ENCODE measurements at regions not wholly inside any gene's neighbourhood (a gene's known extent, or its start where the extent isn't known, plus 50 kb on each side); places are given as distances from the start of the nearest gene placed in this dataset.

- H3K27ac Mint-ChIP-seq = no peak overlapping the region
- H3K36me3 Mint-ChIP-seq (ENCODE audit: low read depth) = no peaks in the 10 kb centered on the region
- H3K27me3 Mint-ChIP-seq = no peaks in the 10 kb centered on the region
- H3K4me3 Mint-ChIP-seq = no peak overlapping the region
- POLR2A ChIA-PET = no interaction called here
- CTCF ChIA-PET = no interaction called here
- no peak for TF ChIP-seq CTCF (IDR thresholded peaks at IDR 0.05)
- no peak for ATAC-seq (ENCODE audit: low read depth)
- H3K9me3 Mint-ChIP-seq = peaks cover 3% of the 10 kb centered on the region
- no peak for DNase-seq
- intact Hi-C loops (cut with micrococcal nuclease) = no loop called here
- H3K4me1 Mint-ChIP-seq = no peaks in the 10 kb centered on the region
These were observed 652.5 kb downstream of the C12orf50 start for GRCh38 chr12:87376722-87377121.

GRCh38 chr12:87369161-87369560, 660.0 kb downstream of the C12orf50 start:
- ATAC-seq (ENCODE audit: low read depth) (no peak), DNase-seq (no peak)
- ChIA-PET CTCF (no interaction called here), POLR2A (no interaction called here)
- Mint-ChIP-seq H3K36me3 (ENCODE audit: low read depth) (no peaks in the 10 kb centered on the region), H3K4me1 (no peaks in the 10 kb centered on the region), H3K27me3 (no peaks in the 10 kb centered on the region), H3K4me3 (no peak overlapping the region), H3K27ac (no peak overlapping the region), H3K9me3 (no peaks in the 10 kb centered on the region)
- no peak for TF ChIP-seq CTCF (IDR thresholded peaks at IDR 0.05)
- intact Hi-C loops (cut with micrococcal nuclease) = no loop called here

GRCh38 chr12:87368259-87368658, 660.9 kb downstream of the C12orf50 start:
- no peaks in the 10 kb centered on the region for H3K27me3 Mint-ChIP-seq
- ChIA-PET CTCF (no interaction called here), POLR2A (no interaction called here)
- H3K27ac Mint-ChIP-seq = no peak overlapping the region
- no peak for DNase-seq
- no peaks in the 10 kb centered on the region for H3K36me3 Mint-ChIP-seq (ENCODE audit: low read depth)
- H3K4me3 Mint-ChIP-seq = no peak overlapping the region
- no peaks in the 10 kb centered on the region for H3K4me1 Mint-ChIP-seq
- intact Hi-C loops (cut with micrococcal nuclease) = no loop called here
- H3K9me3 Mint-ChIP-seq = no peaks in the 10 kb centered on the region
- ATAC-seq (ENCODE audit: low read depth) = no peak
- TF ChIP-seq CTCF (IDR thresholded peaks at IDR 0.05) = no peak

- peaks cover 7% of the 10 kb centered on the region for H3K9me3 Mint-ChIP-seq
- ATAC-seq (ENCODE audit: low read depth) (no peak), DNase-seq (no peak)
- H3K4me1 Mint-ChIP-seq = no peaks in the 10 kb centered on the region
- intact Hi-C loops (cut with micrococcal nuclease) = no loop called here
- no peaks in the 10 kb centered on the region for H3K36me3 Mint-ChIP-seq (ENCODE audit: low read depth)
- ChIA-PET POLR2A (no interaction called here), CTCF (no interaction called here)
- no peak overlapping the region for H3K4me3 Mint-ChIP-seq
- no peaks in the 10 kb centered on the region for H3K27me3 Mint-ChIP-seq
- no peak overlapping the region for H3K27ac Mint-ChIP-seq
- no peak for TF ChIP-seq CTCF (IDR thresholded peaks at IDR 0.05)
These were observed 663.8 kb downstream of the C12orf50 start for GRCh38 chr12:87365423-87365822.

- no peak overlapping the region for H3K4me3 Mint-ChIP-seq
- intact Hi-C loops (cut with micrococcal nuclease) = no loop called here
- no peaks in the 10 kb centered on the region for H3K27me3 Mint-ChIP-seq
- peaks cover 7% of the 10 kb centered on the region for H3K9me3 Mint-ChIP-seq
- no peaks in the 10 kb centered on the region for H3K4me1 Mint-ChIP-seq
- no peak for TF ChIP-seq CTCF (IDR thresholded peaks at IDR 0.05)
- CTCF ChIA-PET = no interaction called here
- no peak overlapping the region for H3K27ac Mint-ChIP-seq
- H3K36me3 Mint-ChIP-seq (ENCODE audit: low read depth) = no peaks in the 10 kb centered on the region
- no peak for ATAC-seq (ENCODE audit: low read depth)
- POLR2A ChIA-PET = no interaction called here
- DNase-seq = no peak
These were observed 665.6 kb downstream of the C12orf50 start for GRCh38 chr12:87363497-87364084.
